ENCODE measurements at regions not wholly inside any gene's neighbourhood (a gene's known extent, or its start where the extent isn't known, plus 50 kb on each side); places are given as distances from the start of the nearest gene placed in this dataset.

DNA sequence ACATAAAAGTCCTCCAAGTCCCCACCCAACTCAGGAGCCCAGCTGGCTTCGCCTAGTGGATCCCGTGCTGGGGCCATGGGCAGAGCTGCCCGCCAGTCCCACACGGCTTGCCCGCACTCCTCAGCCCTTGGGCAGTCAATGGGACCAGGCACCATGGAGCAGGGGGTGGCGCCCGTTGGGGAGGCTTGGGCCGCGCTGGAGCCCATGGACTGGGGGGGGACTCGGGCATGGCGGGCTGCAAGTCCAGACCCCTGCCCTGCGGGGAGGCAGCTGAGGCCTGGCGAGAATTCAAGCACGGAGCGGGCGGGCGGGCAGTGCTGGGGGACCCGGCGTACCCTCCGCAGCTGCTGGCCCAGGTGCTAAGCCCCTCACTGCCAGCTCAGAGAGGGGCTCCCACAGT is 249.8 kb upstream of the PLD5 start:
- no peak for DNase-seq (ENCODE audit: low read depth, low spot score)
- Histone ChIP-seq H3K9ac (ENCODE audit: control insufficient read depth, extremely low read depth, insufficient read depth, low read length) (no peak overlapping the region), H3K4me1 (ENCODE audit: control insufficient read depth, extremely low read depth, insufficient read depth, low read length) (no peaks in the 10 kb centered on the region), H3K9me3 (ENCODE audit: control insufficient read depth, low read depth, low read length) (peaks cover 2% of the 10 kb centered on the region), H3K79me2 (ENCODE audit: control insufficient read depth, insufficient read depth, low read length) (no peaks in the 10 kb centered on the region), H3K4me3 (ENCODE audit: control insufficient read depth in 2 of 3, extremely low read depth in 1 of 3, insufficient read depth in 2 of 3, low read depth in 1 of 3, low read length in 3 of 3) (no peak overlapping the region), H3K27me3 (ENCODE audit: control insufficient read depth, extremely low read depth, insufficient read depth, low read length) (no peaks in the 10 kb centered on the region), H3K9me1 (ENCODE audit: control insufficient read depth, extremely low read depth, insufficient read depth, low read length) (no peaks in the 10 kb centered on the region), H3K4me2 (ENCODE audit: control insufficient read depth, extremely low read depth, insufficient read depth, low read depth, low read length) (no peak overlapping the region), H3K27ac (ENCODE audit: control insufficient read depth, insufficient read depth, low read length) (no peak overlapping the region), H3K36me3 (ENCODE audit: control insufficient read depth in 2 of 2, extremely low read depth in 1 of 2, insufficient read depth in 2 of 2, low read length in 2 of 2) (no peaks in the 10 kb centered on the region), H4K20me1 (ENCODE audit: control insufficient read depth, extremely low read depth, insufficient read depth, low read length) (no peaks in the 10 kb centered on the region), H2AFZ (ENCODE audit: control insufficient read depth, low read length) (no peak overlapping the region)
- dilution Hi-C loops (cut with MboI; ENCODE audit: extremely low pct_ligation_motif_present, low sequenced_read_pairs): no loop called here
- no peak for FAIRE-seq
- TF ChIP-seq, protein P1, sequence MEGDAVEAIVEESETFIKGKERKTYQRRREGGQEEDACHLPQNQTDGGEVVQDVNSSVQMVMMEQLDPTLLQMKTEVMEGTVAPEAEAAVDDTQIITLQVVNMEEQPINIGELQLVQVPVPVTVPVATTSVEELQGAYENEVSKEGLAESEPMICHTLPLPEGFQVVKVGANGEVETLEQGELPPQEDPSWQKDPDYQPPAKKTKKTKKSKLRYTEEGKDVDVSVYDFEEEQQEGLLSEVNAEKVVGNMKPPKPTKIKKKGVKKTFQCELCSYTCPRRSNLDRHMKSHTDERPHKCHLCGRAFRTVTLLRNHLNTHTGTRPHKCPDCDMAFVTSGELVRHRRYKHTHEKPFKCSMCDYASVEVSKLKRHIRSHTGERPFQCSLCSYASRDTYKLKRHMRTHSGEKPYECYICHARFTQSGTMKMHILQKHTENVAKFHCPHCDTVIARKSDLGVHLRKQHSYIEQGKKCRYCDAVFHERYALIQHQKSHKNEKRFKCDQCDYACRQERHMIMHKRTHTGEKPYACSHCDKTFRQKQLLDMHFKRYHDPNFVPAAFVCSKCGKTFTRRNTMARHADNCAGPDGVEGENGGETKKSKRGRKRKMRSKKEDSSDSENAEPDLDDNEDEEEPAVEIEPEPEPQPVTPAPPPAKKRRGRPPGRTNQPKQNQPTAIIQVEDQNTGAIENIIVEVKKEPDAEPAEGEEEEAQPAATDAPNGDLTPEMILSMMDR (optimal IDR thresholded peaks at IDR 0.05 in 1 of 3, IDR thresholded peaks at IDR 0.05 in 1 of 3, conservative IDR thresholded peaks at IDR 0.05 in 1 of 3; ENCODE audit: extremely low read depth in 1 of 3, insufficient read depth in 2 of 3, low read length in 3 of 3): no peak
- no peak for TF ChIP-seq EZH2 (IDR thresholded peaks at IDR 0.05; ENCODE audit: low read length)

DNA sequence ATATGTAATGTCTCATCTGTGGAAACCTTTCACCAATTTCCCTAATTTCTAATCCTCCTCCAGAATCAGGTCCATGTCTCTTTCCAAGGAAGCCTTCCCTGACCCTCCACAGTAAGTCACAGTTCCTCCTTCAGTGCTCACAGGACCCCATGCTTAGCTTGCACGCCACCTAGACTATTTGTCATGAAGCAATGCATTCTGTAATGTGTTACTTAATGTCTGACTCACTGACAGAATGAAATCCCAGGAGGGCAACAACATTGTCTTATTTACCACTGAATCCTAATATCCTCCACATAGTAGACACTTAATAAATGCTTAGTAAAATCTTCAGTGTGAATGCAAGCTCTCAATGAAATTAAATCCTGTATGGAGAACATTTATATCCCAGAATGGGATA is 245.9 kb upstream of the PLD5 start:
- H3K4me1 ChIP-seq (ENCODE audit: control insufficient read depth, extremely low read depth, insufficient read depth, low read length): no peaks in the 10 kb centered on the region
- no peak overlapping the region for H3K27ac ChIP-seq (ENCODE audit: control insufficient read depth, insufficient read depth, low read length)
- H3K9me3 ChIP-seq (ENCODE audit: control insufficient read depth, low read depth, low read length): no peaks in the 10 kb centered on the region
- no peak for TF ChIP-seq EZH2 (IDR thresholded peaks at IDR 0.05; ENCODE audit: low read length)
- TF ChIP-seq, protein P1 (optimal IDR thresholded peaks at IDR 0.05 in 1 of 3, IDR thresholded peaks at IDR 0.05 in 1 of 3, conservative IDR thresholded peaks at IDR 0.05 in 1 of 3; ENCODE audit: extremely low read depth in 1 of 3, insufficient read depth in 2 of 3, low read length in 3 of 3): no peak
- no peak for FAIRE-seq
- H3K79me2 ChIP-seq (ENCODE audit: control insufficient read depth, insufficient read depth, low read length): no peaks in the 10 kb centered on the region
- no peak overlapping the region for H3K9ac ChIP-seq (ENCODE audit: control insufficient read depth, extremely low read depth, insufficient read depth, low read length)
- H3K27me3 ChIP-seq (ENCODE audit: control insufficient read depth, extremely low read depth, insufficient read depth, low read length): no peaks in the 10 kb centered on the region
- H3K36me3 ChIP-seq (ENCODE audit: control insufficient read depth in 2 of 2, extremely low read depth in 1 of 2, insufficient read depth in 2 of 2, low read length in 2 of 2): no peaks in the 10 kb centered on the region
- H3K4me2 ChIP-seq (ENCODE audit: control insufficient read depth, extremely low read depth, insufficient read depth, low read depth, low read length): no peak overlapping the region
- no peak overlapping the region for H3K4me3 ChIP-seq (ENCODE audit: control insufficient read depth in 2 of 3, extremely low read depth in 1 of 3, insufficient read depth in 2 of 3, low read depth in 1 of 3, low read length in 3 of 3)
- no peaks in the 10 kb centered on the region for H3K9me1 ChIP-seq (ENCODE audit: control insufficient read depth, extremely low read depth, insufficient read depth, low read length)
- dilution Hi-C loops (cut with MboI; ENCODE audit: extremely low pct_ligation_motif_present, low sequenced_read_pairs): no loop called here
- no peak for DNase-seq (ENCODE audit: low read depth, low spot score)
- H4K20me1 ChIP-seq (ENCODE audit: control insufficient read depth, extremely low read depth, insufficient read depth, low read length): no peaks in the 10 kb centered on the region
- H2AFZ ChIP-seq (ENCODE audit: control insufficient read depth, low read length): no peak overlapping the region

All from keratinocyte (primary cell).